Esophagus squamous epithelium (tissue), 5 donors: ENCODE measurements at regions not wholly inside any gene's neighbourhood (a gene's known extent, or its start where the extent isn't known, plus 50 kb on each side); places are given as distances from the start of the nearest gene placed in this dataset.

ENCODE experiments used
- DNase-seq: peaks from one replicate; lab custom pipeline; 2025; lab: John Stamatoyannopoulos, UW
- H3K27ac ChIP-seq, 4 donors: fragments of 200-600 bp; sonication (generic); one replicate each; pipeline ENCODE4 v1.5.1; 2016 to 2019; ENCODE audit warnings: mild to moderate bottlenecking in 1 of 4
- H3K27me3 ChIP-seq, 4 donors: fragments of 200-600 bp; sonication (generic); 1 replicate in 3 of 4; 2 replicates in 1 of 4; pipeline versions ENCODE4 v1.5.1 to v1.6.0; 2017 to 2021; ENCODE audit warnings: antibody characterized with exemption in 1 of 4
- H3K36me3 ChIP-seq, 3 donors: fragments of 200-600 bp; sonication (generic); one replicate each; pipeline ENCODE4 v1.5.1; 2016 to 2019
- H3K4me1 ChIP-seq, 3 donors: fragments of 200-600 bp; sonication (generic); one replicate each; pipeline ENCODE4 v1.5.1; 2017 to 2019
- H3K4me3 ChIP-seq, 4 donors: fragments of 200-600 bp; sonication (generic); 1 replicate in 3 of 4; 2 replicates in 1 of 4; pipeline ENCODE4 v1.5.1; 2016 to 2019; ENCODE audit warnings: mild to moderate bottlenecking in 2 of 4, moderate library complexity in 1 of 4
- H3K9me3 ChIP-seq, 3 donors: fragments of 200-600 bp; sonication (generic); one replicate each; pipeline ENCODE4 v1.5.1; 2016 to 2019
- CTCF ChIP-seq, 6 experiments: fragments of 450-650 bp in 4 of 6; fragments of 200-600 bp in 2 of 6; sonication (generic) in 2 of 6; IDR thresholded peaks; one replicate each; pipeline ENCODE4 v1.5.1; 2016 to 2019; ENCODE audit warnings: antibody characterized with exemption in 6 of 6, mild to moderate bottlenecking in 4 of 6, moderate library complexity in 4 of 6
- POLR2A ChIP-seq, 4 donors: fragments of 450-650 bp; IDR thresholded peaks; one replicate each; pipeline ENCODE4 v1.6.1; 2017; ENCODE audit warnings: antibody characterized with exemption in 4 of 4, mild to moderate bottlenecking in 4 of 4, moderate library complexity in 3 of 4
- WGBS, 2 donors: methylation state at CpG; one replicate each; pipeline ENCODE4 v1.1.5; 2018; 5-methylcytosine and 5-hydroxymethylcytosine counted together
- intact Hi-C: fragments of 100-400 bp; cut with DNase I; formaldehyde crosslinking; loops from one replicate; pipeline ENCODE4 v1.15.0; 2022
- donor health status: DM: yes; HTN: yes; CAD: no.

DNA sequence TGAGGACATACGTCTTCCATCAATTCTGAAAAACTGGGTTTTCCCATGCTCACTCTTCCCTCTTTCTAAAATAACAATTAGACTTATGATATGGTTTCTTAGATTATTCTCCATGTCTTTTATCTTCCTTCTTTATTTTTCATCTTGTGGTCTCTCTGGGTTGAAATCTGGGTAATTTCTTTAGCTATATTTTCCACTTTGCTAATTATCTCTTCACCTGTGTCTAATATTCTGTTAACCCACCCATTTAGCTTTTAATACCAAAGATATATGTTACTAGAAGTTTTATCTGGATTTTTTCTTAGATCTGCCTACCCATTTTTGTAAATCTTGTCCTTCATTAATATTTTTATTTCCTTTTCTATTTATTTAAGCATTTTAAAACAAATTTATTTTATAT lies 121.8 kb downstream of the TENT5A start:
- DNase-seq: no peak
- intact Hi-C loops: no loop called here
- Histone ChIP-seq H3K27me3 (no peaks in the 10 kb centered on the region), H3K36me3 (no peaks in the 10 kb centered on the region), H3K9me3 (peaks cover 0 to 15% (median 0%) of the 10 kb centered on the region in 3 donors), H3K4me3 (no peak overlapping the region), H3K4me1 (no peaks in the 10 kb centered on the region), H3K27ac (no peak overlapping the region)
- WGBS, 2 donors: 88 to 93% methylated on average over 1 of the region's 1 CpG
- TF ChIP-seq CTCF (IDR thresholded peaks at IDR 0.05): no peak
- TF ChIP-seq POLR2A (IDR thresholded peaks at IDR 0.05): no peak

- 88 to 93% methylated on average over 1 of the region's 1 CpG for WGBS, 2 donors
Observed at GRCh38 chr6:81625216-81625615, 127.3 kb downstream of the TENT5A start.

GRCh38 chr6:81624453-81624852 lies 128.0 kb downstream of the TENT5A start:
- DNase-seq: no peak
- TF ChIP-seq POLR2A (IDR thresholded peaks at IDR 0.05) (no peak), CTCF (IDR thresholded peaks at IDR 0.05) (no peak)
- WGBS, 2 donors: 47 to 91% methylated on average over 1 of the region's 1 CpG
- Histone ChIP-seq H3K36me3 (no peaks in the 10 kb centered on the region), H3K9me3 (no peaks in the 10 kb centered on the region), H3K27me3 (no peaks in the 10 kb centered on the region), H3K4me3 (no peak overlapping the region), H3K27ac (no peak overlapping the region), H3K4me1 (no peaks in the 10 kb centered on the region)
- intact Hi-C loops: no loop called here

More at GRCh38 chr6:81625216-81625615, 127.3 kb downstream of the TENT5A start:
- H3K4me3 ChIP-seq: no peak overlapping the region
- H3K27me3 ChIP-seq: no peaks in the 10 kb centered on the region
- H3K27ac ChIP-seq: no peak overlapping the region
- TF ChIP-seq CTCF (IDR thresholded peaks at IDR 0.05) (no peak), POLR2A (IDR thresholded peaks at IDR 0.05) (no peak)
- intact Hi-C loops: no loop called here
- H3K4me1 ChIP-seq: no peaks in the 10 kb centered on the region
- H3K9me3 ChIP-seq: peaks cover 0 to under 1% (median 0%) of the 10 kb centered on the region in 3 donors
- no peak for DNase-seq
- no peaks in the 10 kb centered on the region for H3K36me3 ChIP-seq

DNA sequence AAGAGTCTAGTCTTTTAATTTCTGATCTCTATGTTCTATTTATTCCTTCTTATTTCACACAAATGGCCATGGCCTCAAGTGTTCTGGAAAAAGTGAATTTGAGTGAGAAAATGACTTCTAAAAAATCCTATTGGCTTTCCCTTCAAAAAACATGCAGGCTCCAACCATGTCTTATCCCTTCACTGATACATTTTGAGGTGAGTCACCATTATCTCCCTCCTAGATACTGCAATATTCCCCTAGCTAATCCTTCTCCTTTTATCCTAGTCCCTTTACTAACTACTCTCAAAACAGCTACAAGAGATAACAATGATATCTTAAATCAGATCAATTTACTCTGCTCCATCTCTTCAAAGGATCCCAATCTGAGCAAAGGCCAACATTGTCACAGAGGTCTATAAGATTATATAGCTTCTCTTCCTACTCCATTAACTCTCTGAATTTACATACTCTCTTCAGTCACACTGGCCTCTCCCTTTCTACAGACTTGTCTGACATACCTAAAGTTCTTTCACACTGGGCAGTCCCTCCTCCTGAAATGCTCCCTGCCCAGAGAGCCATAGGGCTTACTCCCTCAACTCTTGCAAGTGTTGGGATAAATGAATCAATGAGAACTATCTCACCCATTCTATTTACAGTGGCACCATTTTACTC lies 129.2 kb downstream of the TENT5A start:
- intact Hi-C loops: no loop called here
- no peak for DNase-seq
- H3K4me3 ChIP-seq: no peak overlapping the region
- H3K9me3 ChIP-seq: no peaks in the 10 kb centered on the region
- no peaks in the 10 kb centered on the region for H3K36me3 ChIP-seq
- no peak overlapping the region for H3K27ac ChIP-seq
- H3K27me3 ChIP-seq: no peaks in the 10 kb centered on the region
- no peak for TF ChIP-seq CTCF (IDR thresholded peaks at IDR 0.05)
- TF ChIP-seq POLR2A (IDR thresholded peaks at IDR 0.05): no peak
- no peaks in the 10 kb centered on the region for H3K4me1 ChIP-seq

DNA sequence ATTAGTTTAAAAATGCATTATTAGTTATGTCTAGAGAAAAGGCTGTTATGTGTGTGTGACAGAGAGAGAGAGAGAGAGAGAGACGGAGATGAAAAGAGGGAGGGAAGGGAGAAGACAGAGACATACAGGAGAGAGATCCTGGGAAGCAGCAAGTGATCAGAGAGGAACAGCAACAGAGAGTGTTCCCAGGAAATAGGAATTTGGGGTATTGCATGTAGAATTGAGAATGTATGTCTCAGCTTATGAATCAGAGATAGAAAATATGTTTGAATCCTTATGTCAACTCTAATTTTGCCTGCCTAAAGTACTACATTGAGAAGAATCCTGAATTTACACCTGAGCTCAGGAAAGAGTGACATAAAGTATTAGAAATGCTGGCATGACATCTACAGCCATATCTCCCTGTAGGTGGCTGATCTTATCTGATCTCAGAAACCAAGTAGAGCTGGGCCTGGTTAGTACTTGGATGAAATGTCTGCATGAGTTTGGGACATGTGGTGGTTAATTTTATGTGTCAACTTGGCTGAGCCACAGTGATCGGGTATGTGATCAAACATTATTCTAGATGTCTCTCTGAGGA lies 130.6 kb downstream of the TENT5A start:
- Histone ChIP-seq H3K4me1 (no peaks in the 10 kb centered on the region), H3K27ac (no peak overlapping the region), H3K4me3 (no peak overlapping the region), H3K27me3 (no peaks in the 10 kb centered on the region), H3K36me3 (no peaks in the 10 kb centered on the region), H3K9me3 (no peaks in the 10 kb centered on the region)
- no peak for DNase-seq
- intact Hi-C loops: no loop called here
- WGBS, 2 donors: 72 to 80% methylated on average over 2 of the region's 2 CpGs
- TF ChIP-seq CTCF (IDR thresholded peaks at IDR 0.05) (no peak), POLR2A (IDR thresholded peaks at IDR 0.05) (no peak)
